ENCODE measurements at regions not wholly inside any gene's neighbourhood (a gene's known extent, or its start where the extent isn't known, plus 50 kb on each side); places are given as distances from the start of the nearest gene placed in this dataset.

DNA sequence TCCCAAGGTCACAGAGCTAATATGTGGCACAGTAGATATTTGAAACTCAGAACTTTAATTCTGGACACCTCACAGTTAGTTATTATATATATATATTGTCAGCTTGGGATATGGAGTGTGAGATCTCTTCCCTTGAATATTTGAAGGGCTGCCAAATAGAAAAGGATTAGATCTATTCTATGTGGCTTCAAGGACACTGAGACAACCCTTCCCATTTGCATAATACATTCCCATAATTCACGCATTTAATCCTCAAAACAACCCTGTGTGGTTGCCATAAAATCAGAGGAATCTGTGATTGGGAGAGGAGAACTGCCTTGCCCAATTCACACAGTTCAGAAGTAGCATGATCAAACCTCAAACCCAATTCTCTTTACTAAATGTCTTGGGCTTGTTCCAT lies 365.8 kb upstream of the DYNLRB2 start:
- no peak overlapping the region for H4K12ac ChIP-seq (ENCODE audit: low read depth, low read length)
- H3K36me3 ChIP-seq (ENCODE audit: control insufficient read depth in 1 of 2, insufficient read depth in 2 of 2, low read length in 2 of 2) = no peaks in the 10 kb centered on the region
- H4K91ac ChIP-seq (ENCODE audit: low read depth, low read length) = no peak overlapping the region
- no peak for DNase-seq
- no peaks in the 10 kb centered on the region for H3K79me2 ChIP-seq (ENCODE audit: control insufficient read depth, insufficient read depth, low read length, poor library complexity)
- no peak overlapping the region for H2AFZ ChIP-seq (ENCODE audit: insufficient read depth, low read length, poor library complexity)
- no peak overlapping the region for H2BK12ac ChIP-seq (ENCODE audit: low read length)
- no peak overlapping the region for H3K4me3 ChIP-seq (ENCODE audit: low read depth, low read length)
- no peaks in the 10 kb centered on the region for H3K79me1 ChIP-seq (ENCODE audit: low read length)
- H2BK120ac ChIP-seq (ENCODE audit: insufficient read depth, low read length, poor library complexity) = no peak overlapping the region
- no peak overlapping the region for H3K14ac ChIP-seq (ENCODE audit: low read length)
- no peaks in the 10 kb centered on the region for H3K27me3 ChIP-seq (ENCODE audit: insufficient read depth, low read length)
- no peak overlapping the region for H3K4me2 ChIP-seq (ENCODE audit: low read length)
- no peaks in the 10 kb centered on the region for H3K9me3 ChIP-seq (ENCODE audit: insufficient read depth, low read depth, low read length)
- H2BK5ac ChIP-seq (ENCODE audit: low read depth, low read length, poor library complexity) = no peak overlapping the region
- H3K18ac ChIP-seq (ENCODE audit: low read length) = no peak overlapping the region
- no peak overlapping the region for H2AK5ac ChIP-seq (ENCODE audit: low read length)
- no peak overlapping the region for H3K9ac ChIP-seq (ENCODE audit: low read length)
- no peaks in the 10 kb centered on the region for H3K4me1 ChIP-seq (ENCODE audit: control insufficient read depth in 1 of 2, insufficient read depth in 2 of 2, low read length in 2 of 2)
- no peak overlapping the region for H3K23ac ChIP-seq (ENCODE audit: low read length)
- no peak overlapping the region for H4K8ac ChIP-seq (ENCODE audit: low read depth, low read length)
- no CpG with 5 or more reads among the region's 1 CpG for WGBS (ENCODE audit: extremely low coverage, insufficient coverage, insufficient read length)
- no peak overlapping the region for H3K4ac ChIP-seq (ENCODE audit: low read depth, low read length)
- H3K27ac ChIP-seq (ENCODE audit: low read depth, low read length) = no peak overlapping the region

DNA sequence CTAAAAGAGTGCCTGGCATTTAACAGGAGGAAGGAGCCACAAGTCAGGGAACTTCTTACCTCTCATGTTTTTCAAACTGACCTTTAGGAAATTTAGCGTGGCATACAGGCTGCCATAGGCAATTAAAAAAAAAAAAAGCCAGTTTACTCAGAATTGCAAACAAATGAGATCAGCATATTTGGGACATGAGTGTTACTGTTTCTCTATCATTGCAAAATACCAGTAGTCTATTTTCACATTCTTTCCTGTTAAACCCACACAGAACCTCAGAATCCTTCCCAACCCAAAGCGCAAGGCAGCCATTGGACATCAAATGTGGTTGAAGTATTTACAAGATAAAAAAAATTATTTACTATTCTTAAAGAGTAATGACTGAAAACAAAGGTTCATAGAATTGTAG lies 366.4 kb upstream of the DYNLRB2 start:
- DNase-seq = peak; percentile 27 to 89
- Histone ChIP-seq H2AK5ac (ENCODE audit: low read length) (no peak overlapping the region), H2BK5ac (ENCODE audit: low read depth, low read length, poor library complexity) (no peak overlapping the region)

DNA sequence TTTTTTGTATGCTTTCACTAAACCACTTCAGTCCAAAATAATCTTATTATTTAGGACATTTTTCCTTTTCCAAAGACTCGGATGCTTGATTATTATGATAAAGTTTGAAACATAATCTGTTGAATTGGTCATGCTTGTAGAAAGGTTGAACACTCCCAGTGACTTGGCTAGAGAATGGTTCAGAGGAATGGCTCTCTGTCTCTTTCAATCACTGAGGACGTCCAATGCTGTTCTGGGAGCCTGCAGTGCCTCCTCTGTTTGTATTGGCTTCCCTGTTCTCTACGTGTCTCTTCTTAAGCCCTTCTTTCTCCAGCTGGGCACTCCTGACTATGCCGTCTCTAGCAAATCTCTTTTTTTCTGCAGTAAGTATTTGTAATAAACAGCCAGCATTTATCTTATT lies 369.0 kb upstream of the DYNLRB2 start:
- H2BK120ac ChIP-seq (ENCODE audit: insufficient read depth, low read length, poor library complexity) = no peak overlapping the region
- H3K79me1 ChIP-seq (ENCODE audit: low read length) = no peaks in the 10 kb centered on the region
- H2BK5ac ChIP-seq (ENCODE audit: low read depth, low read length, poor library complexity) = no peak overlapping the region
- no CpG with 5 or more reads among the region's 4 CpGs for WGBS (ENCODE audit: extremely low coverage, insufficient coverage, insufficient read length)
- H3K4me1 ChIP-seq (ENCODE audit: control insufficient read depth in 1 of 2, insufficient read depth in 2 of 2, low read length in 2 of 2) = no peaks in the 10 kb centered on the region
- no peak overlapping the region for H2AK5ac ChIP-seq (ENCODE audit: low read length)
- no peak overlapping the region for H4K91ac ChIP-seq (ENCODE audit: low read depth, low read length)
- DNase-seq = no peak
- no peak overlapping the region for H2BK12ac ChIP-seq (ENCODE audit: low read length)
- no peak overlapping the region for H3K4me2 ChIP-seq (ENCODE audit: low read length)
- no peak overlapping the region for H3K18ac ChIP-seq (ENCODE audit: low read length)
- H3K4me3 ChIP-seq (ENCODE audit: low read depth, low read length) = no peak overlapping the region
- no peak overlapping the region for H4K8ac ChIP-seq (ENCODE audit: low read depth, low read length)
- no peak overlapping the region for H3K27ac ChIP-seq (ENCODE audit: low read depth, low read length)
- no peak overlapping the region for H3K4ac ChIP-seq (ENCODE audit: low read depth, low read length)
- H3K9me3 ChIP-seq (ENCODE audit: insufficient read depth, low read depth, low read length) = no peaks in the 10 kb centered on the region
- no peak overlapping the region for H4K12ac ChIP-seq (ENCODE audit: low read depth, low read length)
- H3K14ac ChIP-seq (ENCODE audit: low read length) = no peak overlapping the region
- H3K9ac ChIP-seq (ENCODE audit: low read length) = no peak overlapping the region
- no peak overlapping the region for H3K23ac ChIP-seq (ENCODE audit: low read length)
- H3K27me3 ChIP-seq (ENCODE audit: insufficient read depth, low read length) = no peaks in the 10 kb centered on the region
- H3K79me2 ChIP-seq (ENCODE audit: control insufficient read depth, insufficient read depth, low read length, poor library complexity) = no peaks in the 10 kb centered on the region
- H2AFZ ChIP-seq (ENCODE audit: insufficient read depth, low read length, poor library complexity) = no peak overlapping the region
- H3K36me3 ChIP-seq (ENCODE audit: control insufficient read depth in 1 of 2, insufficient read depth in 2 of 2, low read length in 2 of 2) = no peaks in the 10 kb centered on the region

More for the DNA sequence above, 366.4 kb upstream of the DYNLRB2 start:
- H3K4ac ChIP-seq (ENCODE audit: low read depth, low read length) = no peak overlapping the region
- no peak overlapping the region for H2AFZ ChIP-seq (ENCODE audit: insufficient read depth, low read length, poor library complexity)
- H3K4me3 ChIP-seq (ENCODE audit: low read depth, low read length) = no peak overlapping the region
- H3K4me2 ChIP-seq (ENCODE audit: low read length) = no peak overlapping the region
- no peaks in the 10 kb centered on the region for H3K79me1 ChIP-seq (ENCODE audit: low read length)
- H4K12ac ChIP-seq (ENCODE audit: low read depth, low read length) = no peak overlapping the region
- H3K18ac ChIP-seq (ENCODE audit: low read length) = no peak overlapping the region
- no peaks in the 10 kb centered on the region for H3K9me3 ChIP-seq (ENCODE audit: insufficient read depth, low read depth, low read length)
- H3K23ac ChIP-seq (ENCODE audit: low read length) = no peak overlapping the region
- H3K27me3 ChIP-seq (ENCODE audit: insufficient read depth, low read length) = no peaks in the 10 kb centered on the region
- no peak overlapping the region for H2BK120ac ChIP-seq (ENCODE audit: insufficient read depth, low read length, poor library complexity)
- no peaks in the 10 kb centered on the region for H3K36me3 ChIP-seq (ENCODE audit: control insufficient read depth in 1 of 2, insufficient read depth in 2 of 2, low read length in 2 of 2)
- no peaks in the 10 kb centered on the region for H3K4me1 ChIP-seq (ENCODE audit: control insufficient read depth in 1 of 2, insufficient read depth in 2 of 2, low read length in 2 of 2)
- no peak overlapping the region for H4K8ac ChIP-seq (ENCODE audit: low read depth, low read length)
- H3K27ac ChIP-seq (ENCODE audit: low read depth, low read length) = no peak overlapping the region
- whole genome bisulfite sequencing (ENCODE audit: extremely low coverage, insufficient coverage, insufficient read length) = no CpG with 5 or more reads among the region's 2 CpGs
- no peak overlapping the region for H3K9ac ChIP-seq (ENCODE audit: low read length)
- H2BK12ac ChIP-seq (ENCODE audit: low read length) = no peak overlapping the region
- H4K91ac ChIP-seq (ENCODE audit: low read depth, low read length) = no peak overlapping the region
- no peaks in the 10 kb centered on the region for H3K79me2 ChIP-seq (ENCODE audit: control insufficient read depth, insufficient read depth, low read length, poor library complexity)
- H3K14ac ChIP-seq (ENCODE audit: low read length) = no peak overlapping the region

DNA sequence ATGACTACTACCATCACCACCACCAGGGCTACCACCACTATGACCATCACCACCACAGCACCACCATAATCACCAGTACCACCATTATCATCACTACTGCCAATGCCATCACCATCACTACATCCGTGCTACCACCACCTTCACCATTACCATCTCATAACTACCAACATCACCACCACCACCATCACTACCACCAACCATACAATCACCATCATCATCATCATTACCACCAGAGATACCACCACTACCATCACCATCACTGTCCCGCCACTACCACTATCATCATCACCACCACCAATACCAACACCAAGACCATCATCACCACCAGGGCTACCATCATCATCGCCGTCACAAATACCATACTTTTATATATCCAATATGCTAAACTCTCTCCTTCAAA lies 369.6 kb upstream of the DYNLRB2 start:
- 100% methylated on average over 1 of the region's 4 CpGs for WGBS (ENCODE audit: extremely low coverage, insufficient coverage, insufficient read length)
- H2BK5ac ChIP-seq (ENCODE audit: low read depth, low read length, poor library complexity) = no peak overlapping the region

More for the DNA sequence above, 369.6 kb upstream of the DYNLRB2 start:
- H4K91ac ChIP-seq (ENCODE audit: low read depth, low read length) = no peak overlapping the region
- no peaks in the 10 kb centered on the region for H3K79me1 ChIP-seq (ENCODE audit: low read length)
- no peak overlapping the region for H3K27ac ChIP-seq (ENCODE audit: low read depth, low read length)
- no peak overlapping the region for H3K4ac ChIP-seq (ENCODE audit: low read depth, low read length)
- H2BK12ac ChIP-seq (ENCODE audit: low read length) = no peak overlapping the region
- H3K4me2 ChIP-seq (ENCODE audit: low read length) = no peak overlapping the region
- no peaks in the 10 kb centered on the region for H3K79me2 ChIP-seq (ENCODE audit: control insufficient read depth, insufficient read depth, low read length, poor library complexity)
- H3K14ac ChIP-seq (ENCODE audit: low read length) = no peak overlapping the region
- no peak overlapping the region for H4K8ac ChIP-seq (ENCODE audit: low read depth, low read length)
- no peaks in the 10 kb centered on the region for H3K27me3 ChIP-seq (ENCODE audit: insufficient read depth, low read length)
- H2AFZ ChIP-seq (ENCODE audit: insufficient read depth, low read length, poor library complexity) = no peak overlapping the region
- H4K12ac ChIP-seq (ENCODE audit: low read depth, low read length) = no peak overlapping the region
- H3K9me3 ChIP-seq (ENCODE audit: insufficient read depth, low read depth, low read length) = no peaks in the 10 kb centered on the region
- no peak overlapping the region for H2AK5ac ChIP-seq (ENCODE audit: low read length)
- no peak overlapping the region for H2BK120ac ChIP-seq (ENCODE audit: insufficient read depth, low read length, poor library complexity)
- no peak overlapping the region for H3K9ac ChIP-seq (ENCODE audit: low read length)
- H3K23ac ChIP-seq (ENCODE audit: low read length) = no peak overlapping the region
- H3K18ac ChIP-seq (ENCODE audit: low read length) = no peak overlapping the region
- no peaks in the 10 kb centered on the region for H3K36me3 ChIP-seq (ENCODE audit: control insufficient read depth in 1 of 2, insufficient read depth in 2 of 2, low read length in 2 of 2)
- no peak overlapping the region for H3K4me3 ChIP-seq (ENCODE audit: low read depth, low read length)
- H3K4me1 ChIP-seq (ENCODE audit: control insufficient read depth in 1 of 2, insufficient read depth in 2 of 2, low read length in 2 of 2) = no peaks in the 10 kb centered on the region
- no peak for DNase-seq

Data from trophoblast cell (in vitro differentiated cells and primary cell).